GM19043 (cell line): ENCODE measurements at regions not wholly inside any gene's neighbourhood (a gene's known extent, or its start where the extent isn't known, plus 50 kb on each side); places are given as distances from the start of the nearest gene placed in this dataset.
A peak's percentile ranks its signal among the peaks of the same experiment; 100 is the strongest.
"Not testable (repeated sequence)": the region's sequence is repeated elsewhere in the genome, so short reads cannot be mapped to it uniquely, and the experiment has no call there.

Experiments
- ATAC-seq: cut with Tn5 transposase; IDR thresholded peaks from one replicate; pipeline ENCODE4 v1.9.1; 2021; ENCODE audit warnings: low read depth; ENCODE audit not compliant: unreplicated experiment

DNA sequence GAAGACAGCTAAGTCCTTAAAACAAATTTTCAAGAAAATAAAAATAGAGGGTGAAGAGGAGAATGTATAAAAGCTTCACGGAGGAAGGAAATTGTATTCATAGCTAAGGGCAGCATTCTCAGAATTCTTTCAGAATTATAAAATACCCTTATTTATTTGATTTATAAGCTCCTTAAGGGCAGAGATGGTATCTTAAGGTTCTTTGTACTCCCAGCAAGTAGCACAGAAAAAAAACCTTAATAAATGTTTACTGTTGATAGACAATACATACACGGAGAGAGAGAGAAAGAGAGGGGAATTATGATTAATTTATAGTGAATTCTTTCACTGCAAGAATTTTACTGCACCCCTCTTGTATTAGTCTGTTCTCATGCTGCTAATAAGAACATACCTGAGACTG, 375.6 kb upstream of the CCDC54 start:
- ATAC-seq: no peak

DNA sequence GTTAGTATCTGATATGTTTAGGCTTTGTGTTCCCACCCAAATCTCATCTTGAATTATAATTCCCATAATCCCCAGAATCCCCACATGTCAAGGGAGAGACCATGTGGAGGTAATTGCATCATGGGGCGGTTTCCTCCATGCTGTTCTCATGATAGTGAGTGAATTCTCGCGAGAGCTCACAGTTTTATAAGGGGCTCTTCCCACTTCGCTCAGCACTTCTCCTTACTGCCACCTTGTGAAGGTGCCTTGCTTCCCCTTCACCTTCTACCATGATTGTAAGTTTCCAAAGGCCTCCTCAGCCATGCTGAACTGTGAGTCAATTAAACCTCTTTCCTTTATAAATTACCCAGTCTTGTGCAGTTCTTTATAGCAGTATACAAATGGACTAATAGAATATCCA, 371.9 kb upstream of the CCDC54 start:
- ATAC-seq: not testable (repeated sequence)

- ATAC-seq: no peak
These were observed 369.0 kb upstream of the CCDC54 start for GRCh38 chr3:107008213-107008612.

GRCh38 chr3:107013641-107014040, 363.6 kb upstream of the CCDC54 start:
- ATAC-seq: no peak

DNA sequence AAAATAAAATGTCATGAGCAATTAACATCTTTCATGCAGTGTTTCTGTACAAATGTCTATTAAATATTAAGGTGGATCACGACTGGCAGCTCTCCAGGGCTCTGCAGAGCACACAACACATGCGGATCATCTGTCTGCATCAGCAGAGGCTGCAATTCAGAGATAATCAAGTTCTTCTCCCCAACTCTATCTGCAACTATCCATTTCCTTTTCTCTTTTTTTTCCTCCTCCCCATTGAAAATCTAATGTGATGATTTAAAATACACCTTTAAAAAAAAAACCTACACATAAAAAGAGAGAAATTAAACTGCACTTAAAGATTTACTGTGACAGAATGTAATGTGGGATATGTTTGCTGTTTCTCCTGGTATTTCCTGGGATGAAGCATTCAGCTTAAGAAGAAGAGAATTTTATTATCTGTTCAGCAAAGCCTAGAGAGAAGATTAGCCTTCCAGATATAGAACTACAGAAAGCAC, 352.6 kb upstream of the CCDC54 start:
- no peak for ATAC-seq

DNA sequence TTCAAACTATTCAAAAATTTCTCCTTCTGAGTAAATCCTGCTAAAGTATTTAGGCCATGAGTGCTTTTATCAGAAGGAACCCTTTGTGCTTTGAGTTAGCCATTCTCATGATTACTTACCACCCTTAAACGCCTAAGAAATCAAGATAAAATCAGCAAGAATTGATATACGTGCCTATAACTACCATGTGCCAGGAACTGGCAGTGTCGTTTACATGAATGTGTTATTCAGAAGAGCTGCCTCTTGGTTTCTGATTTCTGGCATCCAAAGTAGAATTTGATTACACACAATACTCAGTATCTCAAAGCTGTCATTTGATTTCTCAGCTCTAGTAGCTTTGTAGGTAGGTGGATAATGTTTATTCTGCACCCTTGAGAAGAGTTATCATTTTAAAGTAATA, 351.3 kb upstream of the CCDC54 start:
- ATAC-seq: no peak

DNA sequence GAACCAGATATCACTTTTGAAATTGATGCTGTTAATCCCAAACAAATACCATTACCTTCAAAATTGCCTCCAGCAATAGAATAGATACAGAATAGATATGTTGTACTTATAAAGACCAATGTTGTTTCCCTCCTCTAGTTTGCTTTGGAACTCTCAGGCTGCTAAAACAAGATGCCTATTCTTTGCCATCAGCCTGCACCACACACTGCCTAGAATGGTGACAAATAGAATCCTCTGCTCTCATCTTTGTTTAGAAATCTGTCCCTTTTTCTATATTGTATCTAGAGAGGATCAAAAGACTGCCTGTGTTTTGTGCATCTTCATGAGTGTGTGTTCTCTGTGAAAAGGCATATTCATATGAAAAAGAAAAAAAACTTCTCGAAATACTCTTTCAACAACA, 349.2 kb upstream of the CCDC54 start:
- no peak for ATAC-seq

DNA sequence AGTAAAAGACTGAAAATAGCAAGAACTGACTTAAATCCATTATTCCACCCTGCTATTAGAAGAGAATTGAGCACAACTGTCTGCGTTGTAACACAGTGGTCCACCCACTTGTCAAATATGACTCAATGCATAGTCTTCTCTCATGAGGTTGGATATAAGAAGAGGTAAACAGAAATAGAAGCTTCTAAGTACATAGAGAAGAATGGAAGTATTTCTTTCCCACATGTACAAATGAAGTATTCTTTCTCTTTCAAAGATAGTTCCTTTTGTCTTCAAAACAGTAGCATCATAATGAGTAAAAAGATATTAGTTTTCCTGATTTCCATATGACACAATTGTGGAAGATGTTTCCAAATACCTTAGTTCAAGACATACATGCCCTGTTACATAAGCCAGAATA, 348.6 kb upstream of the CCDC54 start:
- ATAC-seq: no peak

- ATAC-seq: no peak
These were observed 345.1 kb upstream of the CCDC54 start for GRCh38 chr3:107032111-107032510.

DNA sequence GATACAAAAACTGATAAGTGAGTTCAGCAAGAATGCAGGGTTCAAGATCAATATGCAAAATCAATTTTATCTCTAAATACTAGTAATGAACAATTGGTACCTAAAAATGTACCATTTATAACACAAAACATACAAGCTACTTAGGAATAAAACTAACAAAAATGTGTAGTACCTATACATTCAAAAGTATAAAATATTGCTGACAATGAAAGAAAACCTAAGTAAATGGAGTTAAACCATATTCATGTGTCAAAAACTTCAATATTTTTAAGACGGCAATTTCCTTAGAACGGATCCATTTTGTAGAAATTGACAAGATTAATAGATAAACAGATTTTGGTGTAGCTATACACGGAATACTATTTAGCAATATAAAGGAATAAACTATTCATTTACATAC, 343.1 kb upstream of the CCDC54 start:
- ATAC-seq: no peak

DNA sequence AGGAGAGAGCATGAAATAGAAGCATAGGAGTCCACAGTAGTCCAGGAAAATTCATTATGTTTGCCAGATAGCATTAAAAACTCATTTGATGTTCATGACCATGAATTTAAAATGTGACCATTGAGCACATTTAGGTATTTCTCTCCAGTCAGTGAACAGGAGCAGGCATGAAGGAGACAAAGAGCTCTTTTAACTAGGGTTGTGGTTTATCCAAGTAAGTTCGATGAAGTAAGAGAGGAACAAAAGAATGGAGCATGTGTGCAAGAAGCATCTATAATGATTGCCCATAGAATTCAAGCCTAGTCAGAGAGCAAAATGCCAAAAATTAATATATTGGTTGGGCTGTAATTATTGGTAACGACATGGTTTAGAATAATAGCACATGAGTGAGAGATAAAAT, 342.1 kb upstream of the CCDC54 start:
- ATAC-seq: no peak

GRCh38 chr3:107044677-107045076, 332.6 kb upstream of the CCDC54 start:
- ATAC-seq: no peak

- ATAC-seq: no peak
These were observed 331.4 kb upstream of the CCDC54 start for GRCh38 chr3:107045791-107046190.

GRCh38 chr3:107055181-107055942, 321.9 kb upstream of the CCDC54 start:
- ATAC-seq: no peak

- ATAC-seq: no peak
These were observed 315.8 kb upstream of the CCDC54 start for GRCh38 chr3:107061466-107061865.

DNA sequence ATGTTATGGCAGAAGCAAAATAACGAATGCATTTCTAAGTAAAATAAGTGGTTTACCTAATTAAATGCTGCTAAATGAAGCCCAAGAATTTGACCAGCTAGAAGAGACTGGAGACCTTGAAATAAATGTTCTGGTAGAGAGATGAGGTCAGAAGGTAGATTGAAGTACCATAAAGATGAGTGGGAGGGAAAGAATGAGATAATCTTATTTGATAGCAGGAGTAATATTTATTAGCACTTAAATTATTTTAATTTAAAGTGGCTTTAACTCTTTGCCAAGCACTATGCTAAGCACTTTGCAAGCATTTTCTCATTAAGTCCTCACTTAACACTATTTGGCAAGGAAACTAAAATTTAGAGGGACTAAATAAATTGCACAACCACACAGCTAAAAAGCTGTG, 314.9 kb upstream of the CCDC54 start:
- ATAC-seq: no peak

DNA sequence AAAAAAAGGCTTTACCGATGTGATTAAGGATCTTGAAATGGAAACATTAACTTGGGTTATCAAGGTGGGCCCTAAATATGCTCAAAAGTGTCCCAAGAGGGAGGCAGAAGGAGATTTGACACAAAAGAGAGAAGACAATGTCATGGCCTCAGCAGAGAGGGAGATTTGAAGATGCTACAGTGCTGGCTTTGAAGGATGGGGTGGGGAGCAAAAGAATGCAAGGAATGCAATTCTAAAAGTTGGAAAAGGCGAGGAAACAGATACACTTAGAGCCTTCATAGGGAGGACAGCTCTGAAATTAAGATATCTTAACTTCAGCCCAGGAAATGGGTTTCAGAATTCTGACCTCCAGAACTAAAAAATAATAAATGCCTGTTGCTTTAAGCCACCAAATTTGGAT, 314.5 kb upstream of the CCDC54 start:
- ATAC-seq: no peak

- no peak for ATAC-seq
These were observed 313.9 kb upstream of the CCDC54 start for GRCh38 chr3:107063351-107063750.

DNA sequence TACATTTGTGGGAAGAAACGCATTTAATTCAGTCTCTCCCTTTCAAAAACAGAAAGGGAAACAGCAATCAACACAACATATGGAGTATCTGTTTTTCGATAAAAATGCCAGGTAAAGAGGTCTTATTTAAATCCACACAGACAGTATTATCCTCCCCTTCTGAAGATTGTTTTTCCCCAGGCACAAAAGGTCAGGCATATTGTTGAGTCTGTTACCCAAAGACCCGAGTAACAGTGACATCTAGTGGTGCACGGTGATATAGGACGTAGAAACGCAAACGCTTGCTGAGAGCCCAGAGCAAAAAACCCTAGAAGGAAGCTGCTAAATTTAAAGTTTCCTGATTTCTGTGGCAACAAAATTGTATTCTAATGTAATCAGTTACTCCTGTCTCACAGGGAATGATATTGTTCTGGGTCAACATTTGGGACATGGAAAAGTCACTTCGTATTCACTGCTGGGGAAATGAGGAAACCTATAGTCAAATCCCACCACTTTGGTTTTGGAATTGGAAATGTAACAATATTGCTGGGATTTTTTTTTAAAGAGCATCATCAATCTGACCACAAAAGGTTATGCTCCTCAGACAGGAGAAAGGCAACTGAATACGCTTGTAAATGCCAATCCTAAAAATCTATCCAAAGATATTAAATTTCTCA, 312.7 kb upstream of the CCDC54 start:
- peak; percentile 83 for ATAC-seq

- ATAC-seq: no peak
These were observed 312.0 kb upstream of the CCDC54 start for GRCh38 chr3:107065094-107065861.

DNA sequence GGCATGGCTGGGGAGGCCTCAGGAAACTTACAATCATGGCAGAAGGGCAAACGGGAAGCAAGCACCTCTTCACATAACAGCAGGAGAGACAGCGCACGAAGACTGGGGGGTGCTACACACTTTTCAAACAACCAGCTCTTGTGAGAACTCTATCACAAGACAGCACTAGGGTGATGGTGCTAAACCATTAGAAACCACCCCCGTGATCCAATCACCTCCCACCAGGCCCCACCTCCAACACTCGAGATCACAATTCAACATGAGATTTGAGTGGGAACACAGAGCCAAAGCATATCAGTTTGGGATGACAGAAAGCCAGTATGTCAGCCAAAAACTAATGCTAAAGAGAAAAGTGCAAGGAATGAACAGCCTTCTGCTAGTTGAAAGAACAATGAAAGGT, 309.8 kb upstream of the CCDC54 start:
- ATAC-seq: no peak
